ENCODE measurements at regions not wholly inside any gene's neighbourhood (a gene's known extent, or its start where the extent isn't known, plus 50 kb on each side); places are given as distances from the start of the nearest gene placed in this dataset.

DNA sequence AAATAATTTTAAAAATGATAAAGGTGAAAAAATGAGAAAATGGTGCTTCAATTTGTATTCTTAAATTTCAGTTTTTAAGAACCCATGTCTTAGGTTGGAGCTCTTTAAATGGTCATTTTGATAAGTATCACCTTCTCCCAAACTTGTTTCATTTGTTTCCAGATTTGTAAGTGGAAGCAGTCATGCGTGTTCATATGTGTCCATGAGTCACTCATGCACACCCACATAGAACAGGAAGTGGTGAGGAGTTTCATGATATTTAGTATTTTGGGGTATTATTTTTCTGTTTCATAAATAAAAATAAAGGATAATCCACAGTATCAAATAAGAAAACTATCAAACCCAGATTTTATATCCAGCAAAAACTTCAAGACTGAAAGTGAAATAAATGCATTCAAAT, 570.4 kb upstream of the ST8SIA4 start:
- Histone ChIP-seq H3K79me1 (ENCODE audit: low read depth, low read length) (no peaks in the 10 kb centered on the region), H4K8ac (ENCODE audit: extremely low read depth, insufficient read depth, low read length) (no peak overlapping the region), H4K20me1 (replicated peaks in 1 of 2; ENCODE audit: control insufficient read depth in 1 of 2, insufficient read depth in 2 of 2, low read length in 2 of 2) (no peaks in the 10 kb centered on the region), H2AK5ac (ENCODE audit: low read depth, low read length) (no peak overlapping the region), H3K36me3 (ENCODE audit: control insufficient read depth in 2 of 4, insufficient read depth in 4 of 4, low read length in 3 of 4) (no peaks in the 10 kb centered on the region), H3K23ac (ENCODE audit: insufficient read length) (no peak overlapping the region), H3K18ac (ENCODE audit: extremely low read depth, low read length) (no peak overlapping the region), H2BK15ac (ENCODE audit: low read length) (no peak overlapping the region), H2BK20ac (ENCODE audit: low read length) (no peak overlapping the region), H3K27ac (ENCODE audit: low read depth, low read length) (no peak overlapping the region), H4K5ac (ENCODE audit: insufficient read length, low read depth, low read length) (no peak overlapping the region), H3K79me2 (ENCODE audit: control insufficient read depth in 1 of 2, insufficient read depth in 2 of 2, low read length in 2 of 2) (no peaks in the 10 kb centered on the region), H3K4me3 (ENCODE audit: extremely low read depth in 1 of 4, insufficient read depth in 2 of 4, low read depth in 3 of 4, low read length in 4 of 4) (no peak overlapping the region), H3K4me1 (replicated peaks in 1 of 4; ENCODE audit: control insufficient read depth in 3 of 4, insufficient read depth in 4 of 4, low read length in 3 of 4) (no peaks in the 10 kb centered on the region), H3K9me3 (ENCODE audit: insufficient read depth in 2 of 2, low read depth in 1 of 2, low read length in 1 of 2) (no peaks in the 10 kb centered on the region), H3K9ac (replicated peaks in 1 of 4; ENCODE audit: extremely low read depth in 1 of 4, low read depth in 3 of 4, low read length in 3 of 4) (no peak overlapping the region), H3K4me2 (ENCODE audit: insufficient read depth in 1 of 2, low read depth in 2 of 2, low read length in 2 of 2) (no peak overlapping the region), H3K27me3 (replicated peaks in 1 of 4; ENCODE audit: control insufficient read depth in 3 of 4, extremely low read depth in 1 of 4, insufficient read depth in 3 of 4, low read length in 3 of 4) (no peaks in the 10 kb centered on the region), H4K91ac (replicated peaks; ENCODE audit: insufficient read length, low read length) (no peak overlapping the region), H3K14ac (ENCODE audit: insufficient read length) (no peak overlapping the region), H2BK120ac (replicated peaks; ENCODE audit: low read depth, low read length) (no peak overlapping the region), H3K23me2 (ENCODE audit: low read depth, low read length) (no peaks in the 10 kb centered on the region), H3K4ac (replicated peaks; ENCODE audit: insufficient read length, low read depth, low read length) (no peak overlapping the region), H3K56ac (replicated peaks; ENCODE audit: insufficient read length, low read depth, low read length) (no peak overlapping the region), H2AFZ (ENCODE audit: low read length) (no peak overlapping the region), H2BK5ac (ENCODE audit: low read depth, low read length) (no peak overlapping the region), H2BK12ac (ENCODE audit: low read depth, low read length) (no peak overlapping the region)
- FAIRE-seq (no peak), DNase-seq (ENCODE audit: low read depth in 1 of 2, low spot score in 2 of 2) (no peak)
- WGBS, 2 experiments (ENCODE audit: extremely low coverage in 1 of 2, insufficient coverage in 1 of 2, insufficient read length in 1 of 2, insufficient replicate concordance in 2 of 2, low coverage in 1 of 2, low lambda C conversion rate in 2 of 2, missing lambda C conversion rate in 1 of 2), result 92% methylated on average over 1 of the region's 1 CpG; no CpG with 5 or more reads in 1 of the 2 experiments
- CTCF ChIA-PET (ENCODE audit: partially characterized antibody), result no interaction called here
- POLR2A ChIA-PET (ENCODE audit: partially characterized antibody), result interaction anchor here (0.6 kb wide), 1 partner anchor 12 kb away, joined by 3 read pairs; no protein-coding TSS in a partner anchor
- no peak for TF ChIP-seq MAX (IDR thresholded peaks at IDR 0.05)

Data from H1 (cell line).